HEK293 (cell line): ENCODE measurements at regions not wholly inside any gene's neighbourhood (a gene's known extent, or its start where the extent isn't known, plus 50 kb on each side); places are given as distances from the start of the nearest gene placed in this dataset.

Experiments
- CTCF ChIA-PET: fragments of 350-600 bp; formaldehyde crosslinking; extraction: SDS; loops from one replicate; lab custom pipeline; 2021; ENCODE audit warnings: antibody characterized with exemption; lab: Yijun Ruan, JAX
- POLR2A ChIA-PET: fragments of 300-600 bp; formaldehyde crosslinking; extraction: SDS; loops from one replicate; lab custom pipeline; 2020; ENCODE audit warnings: antibody characterized with exemption, inconsistent platforms; lab: Yijun Ruan, JAX
- H3K27ac ChIP-seq: fragments of 200-500 bp; sonication (Bioruptor generic); 2 replicates; pipeline ENCODE4 v1.5.1; 2014; ENCODE audit warnings: low read depth, low read length, control low read depth, inconsistent platforms; ENCODE audit errors: extremely low read depth
- H3K36me3 ChIP-seq, 2 experiments: fragments of 200-500 bp in 1 of 2; sonication (Bioruptor generic) in 1 of 2; 1 replicate in 1 of 2; 2 replicates in 1 of 2; pipeline ENCODE4 v1.5.1; 2014 to 2017; ENCODE audit warnings: inconsistent platforms in 2 of 2, low read length in 2 of 2; ENCODE audit not compliant: control insufficient read depth in 2 of 2, insufficient read depth in 1 of 2
- H3K4me1 ChIP-seq: fragments of 200-500 bp; sonication (Bioruptor generic); 2 replicates; pipeline ENCODE4 v1.5.1; 2014; ENCODE audit warnings: mild to moderate bottlenecking, low read length, inconsistent platforms; ENCODE audit not compliant: control insufficient read depth, insufficient read depth
- H3K4me3 ChIP-seq: 2 replicates; pipeline ENCODE4 v1.5.1; 2011; ENCODE audit warnings: low read depth, mild to moderate bottlenecking, control low read depth, low read length, moderate library complexity
- H3K9me3 ChIP-seq: fragments of 200-500 bp; sonication (Bioruptor generic); 2 replicates; pipeline ENCODE4 v1.5.1; 2014; ENCODE audit warnings: low read depth, low read length, inconsistent platforms; ENCODE audit not compliant: control insufficient read depth, insufficient read depth
- GLI2 ChIP-seq: fragments of 450-650 bp; formaldehyde crosslinking; IDR thresholded peaks from 2 replicates; pipeline ENCODE4; 2017; ENCODE audit warnings: missing biosample characterization, missing genetic modification characterization, low read depth, borderline replicate concordance
- HOXC10 ChIP-seq: sonication (generic); formaldehyde crosslinking; IDR thresholded peaks from 2 replicates; pipeline ENCODE4 v1.8.1; 2023; ENCODE audit warnings: mild to moderate bottlenecking, missing genetic modification reagents
- KLF1 ChIP-seq: fragments of 450-650 bp; formaldehyde crosslinking; IDR thresholded peaks from 2 replicates; pipeline ENCODE4 v1.5.1; 2016; ENCODE audit warnings: missing biosample characterization, missing genetic modification characterization
- MEIS1 ChIP-seq: sonication (generic); formaldehyde crosslinking; IDR thresholded peaks from 2 replicates; pipeline ENCODE4 v1.8.1; 2022; ENCODE audit warnings: missing genetic modification reagents, mild to moderate bottlenecking, borderline replicate concordance
- RBAK ChIP-seq: fragments of 450-650 bp; formaldehyde crosslinking; IDR thresholded peaks from 2 replicates; pipeline ENCODE4 v1.5.1; 2016; ENCODE audit warnings: missing biosample characterization, missing genetic modification characterization
- REPIN1 ChIP-seq: fragments of 450-650 bp; formaldehyde crosslinking; IDR thresholded peaks from 2 replicates; pipeline ENCODE4 v1.5.1; 2017; ENCODE audit warnings: missing biosample characterization, missing genetic modification characterization, low read depth
- SP3 ChIP-seq: fragments of 450-650 bp; formaldehyde crosslinking; IDR thresholded peaks from 2 replicates; pipeline ENCODE4 v1.5.1; 2016; ENCODE audit warnings: missing biosample characterization, missing genetic modification characterization
- ZFP3 ChIP-seq: fragments of 450-650 bp; formaldehyde crosslinking; IDR thresholded peaks from 2 replicates; pipeline ENCODE4 v1.5.1; 2016; ENCODE audit warnings: low read depth, missing biosample characterization, missing genetic modification characterization
- ZNF133 ChIP-seq: fragments of 450-650 bp; formaldehyde crosslinking; IDR thresholded peaks from 2 replicates; pipeline ENCODE4 v1.5.1; 2016; ENCODE audit warnings: missing biosample characterization, missing genetic modification characterization
- ZNF211 ChIP-seq: fragments of 450-650 bp; formaldehyde crosslinking; IDR thresholded peaks from 2 replicates; pipeline ENCODE4 v1.5.1; 2016; ENCODE audit warnings: low read depth, missing biosample characterization, missing genetic modification characterization
- ZNF214 ChIP-seq: fragments of 450-650 bp; formaldehyde crosslinking; IDR thresholded peaks from 2 replicates; pipeline ENCODE4 v1.5.1; 2017; ENCODE audit warnings: missing biosample characterization, mild to moderate bottlenecking, missing genetic modification characterization, borderline replicate concordance
- ZNF221 ChIP-seq: fragments of 450-650 bp; formaldehyde crosslinking; IDR thresholded peaks from 2 replicates; pipeline ENCODE4 v1.5.1; 2017; ENCODE audit warnings: missing biosample characterization, missing genetic modification characterization, borderline replicate concordance
- ZNF324 ChIP-seq: fragments of 450-650 bp; formaldehyde crosslinking; IDR thresholded peaks from 2 replicates; pipeline ENCODE4 v1.5.1; 2016; ENCODE audit warnings: missing biosample characterization, missing genetic modification characterization
- ZNF423 ChIP-seq: fragments of 450-650 bp; formaldehyde crosslinking; IDR thresholded peaks from 2 replicates; pipeline ENCODE4 v1.5.1; 2016; ENCODE audit warnings: missing biosample characterization, missing genetic modification characterization
- ZNF521 ChIP-seq: fragments of 450-650 bp; formaldehyde crosslinking; IDR thresholded peaks from 2 replicates; pipeline ENCODE4 v1.5.1; 2017; ENCODE audit warnings: missing biosample characterization, mild to moderate bottlenecking, missing genetic modification characterization
- ZNF555 ChIP-seq: fragments of 450-650 bp; formaldehyde crosslinking; conservative IDR thresholded peaks from 2 replicates; pipeline ENCODE4 v1.5.1; 2017; ENCODE audit warnings: missing biosample characterization, mild to moderate bottlenecking, missing genetic modification characterization, inconsistent platforms
- ZNF585B ChIP-seq: fragments of 450-650 bp; formaldehyde crosslinking; IDR thresholded peaks from 2 replicates; pipeline ENCODE4 v1.5.1; 2016; ENCODE audit warnings: missing biosample characterization, missing genetic modification characterization
- ZNF623 ChIP-seq: fragments of 450-650 bp; formaldehyde crosslinking; IDR thresholded peaks from 2 replicates; pipeline ENCODE4 v1.5.1; 2016; ENCODE audit warnings: missing biosample characterization, missing genetic modification characterization
- ZNF629 ChIP-seq: fragments of 450-650 bp; formaldehyde crosslinking; IDR thresholded peaks from 2 replicates; pipeline ENCODE4 v1.5.1; 2017; ENCODE audit warnings: missing biosample characterization, missing genetic modification characterization
- ZNF777 ChIP-seq: fragments of 450-650 bp; formaldehyde crosslinking; IDR thresholded peaks from 2 replicates; pipeline ENCODE4 v1.5.1; 2017; ENCODE audit warnings: missing biosample characterization, missing genetic modification characterization, borderline replicate concordance
- ZNF843 ChIP-seq: fragments of 450-650 bp; formaldehyde crosslinking; IDR thresholded peaks from 2 replicates; pipeline ENCODE4 v1.5.1; 2016; ENCODE audit warnings: missing biosample characterization, missing genetic modification characterization
- TF ChIP-seq, protein P1 (sequence below): fragments of 450-650 bp; formaldehyde crosslinking; IDR thresholded peaks from 2 replicates; pipeline ENCODE4; 2016; ENCODE audit warnings: missing biosample characterization, missing genetic modification characterization
- TF ChIP-seq, protein P2 (sequence below): fragments of 450-650 bp; formaldehyde crosslinking; IDR thresholded peaks from 2 replicates; pipeline ENCODE4 v1.5.1; 2016; ENCODE audit warnings: missing biosample characterization, missing genetic modification characterization
- TF ChIP-seq, protein P3 (sequence below): fragments of 450-650 bp; formaldehyde crosslinking; IDR thresholded peaks from 2 replicates; pipeline ENCODE4 v1.5.1; 2017; ENCODE audit warnings: missing biosample characterization, missing genetic modification characterization
- TF ChIP-seq, protein P4 (sequence below): fragments of 450-650 bp; formaldehyde crosslinking; optimal IDR thresholded peaks from 2 replicates; pipeline ENCODE3; 2016; ENCODE audit warnings: missing biosample characterization, mild to moderate bottlenecking, missing genetic modification characterization

- POLR2A ChIA-PET: no interaction called here
- H3K36me3 ChIP-seq: no peaks in the 10 kb centered on the region
- H3K4me1 ChIP-seq: no peaks in the 10 kb centered on the region
- CTCF ChIA-PET: no interaction called here
- TF ChIP-seq ZNF423 (tag by site-specific recombination) (no peak), RBAK (tag by site-specific recombination) (no peak), ZNF629 (tag by site-specific recombination) (no peak), KLF1 (no peak), ZNF324 (tag by site-specific recombination) (no peak)
- TF ChIP-seq, protein P1, sequence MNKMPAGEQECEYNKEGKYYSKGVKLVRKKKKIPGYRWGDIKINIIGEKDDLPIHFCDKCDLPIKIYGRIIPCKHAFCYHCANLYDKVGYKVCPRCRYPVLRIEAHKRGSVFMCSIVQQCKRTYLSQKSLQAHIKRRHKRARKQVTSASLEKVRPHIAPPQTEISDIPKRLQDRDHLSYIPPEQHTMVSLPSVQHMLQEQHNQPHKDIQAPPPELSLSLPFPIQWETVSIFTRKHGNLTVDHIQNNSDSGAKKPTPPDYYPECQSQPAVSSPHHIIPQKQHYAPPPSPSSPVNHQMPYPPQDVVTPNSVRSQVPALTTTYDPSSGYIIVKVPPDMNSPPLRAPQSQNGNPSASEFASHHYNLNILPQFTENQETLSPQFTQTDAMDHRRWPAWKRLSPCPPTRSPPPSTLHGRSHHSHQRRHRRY (tag by site-specific recombination): no peak
- H3K9me3 ChIP-seq: no peaks in the 10 kb centered on the region
- H3K4me3 ChIP-seq: no peak overlapping the region
- H3K27ac ChIP-seq: no peak overlapping the region
Measured at GRCh38 chr4:16377887-16378286, 151.6 kb upstream of the TAPT1 start.

- no peaks in the 10 kb centered on the region for H3K36me3 ChIP-seq
- no peaks in the 10 kb centered on the region for H3K4me1 ChIP-seq
- TF ChIP-seq ZNF221 (tag by site-specific recombination): no peak
- no peak for TF ChIP-seq GLI2 (tag by site-specific recombination)
- no peak for TF ChIP-seq ZNF423 (tag by site-specific recombination)
- no peak for TF ChIP-seq ZNF843
- H3K9me3 ChIP-seq: no peaks in the 10 kb centered on the region
- CTCF ChIA-PET: no interaction called here
- H3K4me3 ChIP-seq: no peak overlapping the region
- no peak overlapping the region for H3K27ac ChIP-seq
- POLR2A ChIA-PET: no interaction called here
Measured at GRCh38 chr4:16365036-16365569, 138.8 kb upstream of the TAPT1 start.

GRCh38 chr4:16360694-16361262 is 134.5 kb upstream of the TAPT1 start:
- no peak overlapping the region for H3K27ac ChIP-seq
- H3K9me3 ChIP-seq: no peaks in the 10 kb centered on the region
- POLR2A ChIA-PET: no interaction called here
- no peaks in the 10 kb centered on the region for H3K4me1 ChIP-seq
- H3K36me3 ChIP-seq: no peaks in the 10 kb centered on the region
- TF ChIP-seq MEIS1 (no peak), HOXC10 (CRISPR knock-in tag) (no peak), ZFP3 (tag by site-specific recombination) (no peak), REPIN1 (tag by site-specific recombination) (no peak), ZNF585B (no peak), SP3 (tag by site-specific recombination) (no peak), KLF1 (no peak), ZNF133 (no peak), ZNF777 (tag by site-specific recombination) (no peak), ZNF555 (no peak), ZNF623 (tag by site-specific recombination) (no peak), ZNF211 (no peak), ZNF521 (tag by site-specific recombination) (no peak), ZNF214 (no peak)
- TF ChIP-seq, protein P2, sequence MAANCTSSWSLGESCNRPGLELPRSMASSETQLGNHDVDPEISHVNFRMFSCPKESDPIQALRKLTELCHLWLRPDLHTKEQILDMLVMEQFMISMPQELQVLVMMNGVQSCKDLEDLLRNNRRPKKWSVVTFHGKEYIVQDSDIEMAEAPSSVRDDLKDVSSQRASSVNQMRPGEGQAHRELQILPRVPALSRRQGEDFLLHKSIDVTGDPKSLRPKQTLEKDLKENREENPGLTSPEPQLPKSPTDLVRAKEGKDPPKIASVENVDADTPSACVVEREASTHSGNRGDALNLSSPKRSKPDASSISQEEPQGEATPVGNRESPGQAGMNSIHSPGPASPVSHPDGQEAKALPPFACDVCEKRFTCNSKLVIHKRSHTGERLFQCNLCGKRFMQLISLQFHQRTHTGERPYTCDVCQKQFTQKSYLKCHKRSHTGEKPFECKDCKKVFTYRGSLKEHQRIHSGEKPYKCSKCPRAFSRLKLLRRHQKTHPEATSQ (tag by site-specific recombination): no peak
- TF ChIP-seq, protein P3, sequence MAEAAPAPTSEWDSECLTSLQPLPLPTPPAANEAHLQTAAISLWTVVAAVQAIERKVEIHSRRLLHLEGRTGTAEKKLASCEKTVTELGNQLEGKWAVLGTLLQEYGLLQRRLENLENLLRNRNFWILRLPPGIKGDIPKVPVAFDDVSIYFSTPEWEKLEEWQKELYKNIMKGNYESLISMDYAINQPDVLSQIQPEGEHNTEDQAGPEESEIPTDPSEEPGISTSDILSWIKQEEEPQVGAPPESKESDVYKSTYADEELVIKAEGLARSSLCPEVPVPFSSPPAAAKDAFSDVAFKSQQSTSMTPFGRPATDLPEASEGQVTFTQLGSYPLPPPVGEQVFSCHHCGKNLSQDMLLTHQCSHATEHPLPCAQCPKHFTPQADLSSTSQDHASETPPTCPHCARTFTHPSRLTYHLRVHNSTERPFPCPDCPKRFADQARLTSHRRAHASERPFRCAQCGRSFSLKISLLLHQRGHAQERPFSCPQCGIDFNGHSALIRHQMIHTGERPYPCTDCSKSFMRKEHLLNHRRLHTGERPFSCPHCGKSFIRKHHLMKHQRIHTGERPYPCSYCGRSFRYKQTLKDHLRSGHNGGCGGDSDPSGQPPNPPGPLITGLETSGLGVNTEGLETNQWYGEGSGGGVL (tag by site-specific recombination): no peak
- TF ChIP-seq, protein P4, sequence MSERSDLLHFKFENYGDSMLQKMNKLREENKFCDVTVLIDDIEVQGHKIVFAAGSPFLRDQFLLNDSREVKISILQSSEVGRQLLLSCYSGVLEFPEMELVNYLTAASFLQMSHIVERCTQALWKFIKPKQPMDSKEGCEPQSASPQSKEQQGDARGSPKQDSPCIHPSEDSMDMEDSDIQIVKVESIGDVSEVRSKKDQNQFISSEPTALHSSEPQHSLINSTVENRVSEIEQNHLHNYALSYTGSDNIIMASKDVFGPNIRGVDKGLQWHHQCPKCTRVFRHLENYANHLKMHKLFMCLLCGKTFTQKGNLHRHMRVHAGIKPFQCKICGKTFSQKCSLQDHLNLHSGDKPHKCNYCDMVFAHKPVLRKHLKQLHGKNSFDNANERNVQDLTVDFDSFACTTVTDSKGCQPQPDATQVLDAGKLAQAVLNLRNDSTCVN (tag by site-specific recombination): no peak
- H3K4me3 ChIP-seq: no peak overlapping the region
- CTCF ChIA-PET: no interaction called here
